ACC112 (cell line): ENCODE measurements at regions not wholly inside any gene's neighbourhood (a gene's known extent, or its start where the extent isn't known, plus 50 kb on each side); places are given as distances from the start of the nearest gene placed in this dataset.

Experiments
- H2AFZ ChIP-seq: fragments of 200-600 bp; sonication (generic); one replicate; pipeline ENCODE4 v1.6.0; 2017; ENCODE audit warnings: antibody characterized with exemption, low read length; ENCODE audit not compliant: unreplicated experiment
- H3K27ac ChIP-seq: fragments of 200-600 bp; sonication (generic); 2 replicates; pipeline ENCODE4 v1.5.1; 2014; ENCODE audit warnings: low read depth, mild to moderate bottlenecking, antibody characterized with exemption, low read length, moderate library complexity
- H3K27me3 ChIP-seq: fragments of 200-600 bp; sonication (generic); 2 replicates; pipeline ENCODE4 v1.6.1; 2014; ENCODE audit warnings: mild to moderate bottlenecking, antibody characterized with exemption, low read length, moderate library complexity, mixed read lengths; ENCODE audit not compliant: insufficient read depth
- H3K36me3 ChIP-seq: fragments of 200-600 bp; sonication (generic); 2 replicates; pipeline ENCODE4 v1.6.1; 2016; ENCODE audit warnings: mild to moderate bottlenecking, antibody characterized with exemption, low read length, moderate library complexity, mixed read lengths; ENCODE audit not compliant: insufficient read depth
- H3K4me1 ChIP-seq: fragments of 200-600 bp; sonication (generic); one replicate; pipeline ENCODE4 v1.6.1; 2016; ENCODE audit warnings: low read length, mixed read lengths; ENCODE audit not compliant: insufficient read depth, unreplicated experiment, control insufficient read depth
- H3K4me3 ChIP-seq: fragments of 200-600 bp; sonication (generic); 2 replicates; pipeline ENCODE4 v1.5.1; 2014; ENCODE audit warnings: mild to moderate bottlenecking, low read depth, low read length
- H3K79me2 ChIP-seq: fragments of 200-600 bp; sonication (generic); one replicate; pipeline ENCODE4 v1.6.0; 2016; ENCODE audit warnings: low read length; ENCODE audit not compliant: control insufficient read depth, unreplicated experiment, insufficient read depth

DNA sequence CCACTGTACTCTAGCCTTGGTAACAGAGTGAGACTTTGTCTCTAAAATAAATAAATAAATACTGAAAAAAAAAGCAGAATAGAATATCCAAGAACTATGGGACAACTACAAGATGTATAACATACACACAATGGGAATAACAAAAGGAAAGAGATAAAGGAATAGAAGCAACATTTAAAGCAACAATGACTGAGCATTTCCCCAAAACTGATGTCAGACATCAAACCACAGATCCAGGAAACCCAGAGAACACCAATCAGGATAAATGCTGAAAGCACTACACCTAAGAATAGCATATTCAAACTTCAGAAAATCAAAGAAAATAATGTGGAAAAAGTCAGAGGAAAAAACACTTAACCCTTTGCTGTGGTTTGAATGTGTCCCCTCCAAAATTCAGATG, 436.4 kb downstream of the ACTL7B start:
- Histone ChIP-seq H3K4me3 (no peak overlapping the region), H3K79me2 (no peaks in the 10 kb centered on the region), H3K36me3 (no peaks in the 10 kb centered on the region), H3K27ac (no peak overlapping the region), H3K27me3 (no peaks in the 10 kb centered on the region), H2AFZ (no peak overlapping the region), H3K4me1 (peaks cover 21% of the 10 kb centered on the region)

GRCh38 chr9:108417726-108418125, 438.1 kb downstream of the ACTL7B start:
- H3K36me3 ChIP-seq = no peaks in the 10 kb centered on the region
- H3K4me3 ChIP-seq = no peak overlapping the region
- no peaks in the 10 kb centered on the region for H3K27me3 ChIP-seq
- peaks cover 31% of the 10 kb centered on the region for H3K4me1 ChIP-seq
- H3K79me2 ChIP-seq = no peaks in the 10 kb centered on the region
- peak overlapping the region; percentile 55 for H2AFZ ChIP-seq
- H3K27ac ChIP-seq = no peak overlapping the region

DNA sequence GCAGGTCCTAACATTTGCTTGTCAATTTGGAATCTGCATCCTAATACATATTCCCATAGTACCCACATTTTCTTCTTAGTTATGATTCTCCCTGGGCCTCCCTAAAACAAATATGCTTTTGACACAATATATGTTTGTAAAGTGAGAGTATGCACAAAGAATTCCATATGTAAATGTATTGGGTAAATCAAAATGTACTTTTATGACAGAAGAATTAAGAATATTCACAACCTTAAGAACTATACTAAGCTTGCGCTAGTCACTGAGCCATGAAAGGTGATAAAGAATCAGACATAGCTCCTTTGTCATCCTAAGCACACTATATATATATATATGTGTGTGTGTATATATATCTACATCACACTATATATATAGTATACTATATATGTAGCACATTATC, 438.5 kb downstream of the ACTL7B start:
- Histone ChIP-seq H3K79me2 (no peaks in the 10 kb centered on the region), H2AFZ (no peak overlapping the region), H3K36me3 (no peaks in the 10 kb centered on the region), H3K4me1 (peaks cover 31% of the 10 kb centered on the region), H3K27me3 (no peaks in the 10 kb centered on the region), H3K27ac (no peak overlapping the region), H3K4me3 (no peak overlapping the region)

DNA sequence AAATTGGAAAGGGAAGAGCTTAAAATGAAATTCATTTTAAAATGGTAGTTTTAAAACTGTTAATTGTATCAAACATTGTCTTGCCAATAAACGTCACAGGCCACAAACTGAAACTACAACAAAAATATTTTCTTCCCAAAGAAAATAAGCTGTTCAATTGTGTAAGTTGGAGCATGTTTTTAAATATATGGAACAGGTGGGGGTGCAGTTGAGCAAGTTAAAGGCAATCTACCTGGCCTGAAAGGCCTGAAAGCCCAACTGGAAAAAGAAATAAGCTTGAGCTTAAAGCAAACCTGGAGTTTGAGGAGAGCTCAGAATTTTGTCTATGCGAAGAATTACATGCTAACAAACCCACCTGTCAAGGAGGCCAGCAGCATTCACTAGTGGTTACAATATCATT, 439.5 kb downstream of the ACTL7B start:
- Histone ChIP-seq H3K36me3 (no peaks in the 10 kb centered on the region), H3K4me1 (peaks cover 31% of the 10 kb centered on the region), H2AFZ (peak overlapping the region; percentile 82), H3K79me2 (no peaks in the 10 kb centered on the region), H3K27me3 (no peaks in the 10 kb centered on the region), H3K27ac (no peak overlapping the region), H3K4me3 (no peak overlapping the region)

DNA sequence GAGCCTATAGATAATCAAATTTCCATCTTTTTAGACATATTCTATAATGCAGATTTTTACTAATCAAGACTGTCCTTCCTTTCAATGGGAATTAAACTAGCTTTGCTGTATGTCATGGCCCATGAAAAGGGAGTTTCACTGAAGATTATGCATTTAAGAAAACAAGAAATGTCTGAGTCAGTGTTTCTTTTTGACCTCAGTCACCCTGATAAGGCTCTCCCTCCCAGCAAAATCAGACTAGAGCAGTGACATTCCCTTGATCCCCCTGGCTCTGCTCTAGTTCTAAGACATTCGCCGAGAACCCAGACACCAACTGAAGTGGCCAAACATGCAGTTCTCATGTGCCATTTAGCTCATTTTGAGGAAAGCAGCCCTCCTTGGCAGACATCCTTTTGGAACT, 442.0 kb downstream of the ACTL7B start:
- H3K4me3 ChIP-seq = no peak overlapping the region
- H3K36me3 ChIP-seq = no peaks in the 10 kb centered on the region
- H3K4me1 ChIP-seq = peaks cover 31% of the 10 kb centered on the region
- no peaks in the 10 kb centered on the region for H3K79me2 ChIP-seq
- no peak overlapping the region for H3K27ac ChIP-seq
- H3K27me3 ChIP-seq = no peaks in the 10 kb centered on the region
- peak overlapping the region; percentile 43 for H2AFZ ChIP-seq

GRCh38 chr9:108412755-108413154, 443.0 kb downstream of the ACTL7B start:
- Histone ChIP-seq H3K27me3 (no peaks in the 10 kb centered on the region), H3K4me3 (no peak overlapping the region)

GRCh38 chr9:108411632-108412031, 444.2 kb downstream of the ACTL7B start:
- no peaks in the 10 kb centered on the region for H3K27me3 ChIP-seq
- no peak overlapping the region for H3K27ac ChIP-seq
- H2AFZ ChIP-seq = no peak overlapping the region

More at GRCh38 chr9:108412755-108413154, 443.0 kb downstream of the ACTL7B start:
- no peaks in the 10 kb centered on the region for H3K36me3 ChIP-seq
- H2AFZ ChIP-seq = no peak overlapping the region
- no peak overlapping the region for H3K27ac ChIP-seq
- H3K79me2 ChIP-seq = no peaks in the 10 kb centered on the region
- H3K4me1 ChIP-seq = peaks cover 24% of the 10 kb centered on the region

DNA sequence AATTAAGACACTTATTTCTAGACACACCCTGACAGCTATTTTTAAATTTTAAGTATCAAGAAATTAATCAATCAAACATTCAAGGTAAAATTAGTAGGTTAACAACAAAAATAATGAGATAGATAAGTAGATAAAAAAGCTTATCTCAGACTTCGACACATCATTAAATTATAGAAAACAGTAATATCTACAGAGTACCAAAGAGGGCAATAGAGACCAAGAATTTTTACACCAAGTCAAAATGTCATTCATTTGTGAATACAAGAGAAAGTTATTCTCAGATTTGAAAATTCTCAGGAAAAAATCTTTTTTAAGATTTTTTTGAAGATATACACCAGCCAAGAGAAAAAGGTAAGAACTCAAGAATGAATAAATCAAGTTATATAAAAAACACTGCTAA, 445.6 kb downstream of the ACTL7B start:
- no peaks in the 10 kb centered on the region for H3K27me3 ChIP-seq
- H3K79me2 ChIP-seq = no peaks in the 10 kb centered on the region
- H3K4me1 ChIP-seq = peaks cover 10% of the 10 kb centered on the region
- no peak overlapping the region for H2AFZ ChIP-seq
- H3K27ac ChIP-seq = no peak overlapping the region
- H3K36me3 ChIP-seq = no peaks in the 10 kb centered on the region
- no peak overlapping the region for H3K4me3 ChIP-seq

More at GRCh38 chr9:108411632-108412031, 444.2 kb downstream of the ACTL7B start:
- Histone ChIP-seq H3K4me3 (no peak overlapping the region), H3K36me3 (no peaks in the 10 kb centered on the region), H3K79me2 (no peaks in the 10 kb centered on the region), H3K4me1 (peaks cover 20% of the 10 kb centered on the region)

GRCh38 chr9:108400297-108400696, 455.5 kb downstream of the ACTL7B start:
- Histone ChIP-seq H3K79me2 (no peaks in the 10 kb centered on the region), H3K4me1 (no peaks in the 10 kb centered on the region), H3K36me3 (no peaks in the 10 kb centered on the region), H2AFZ (no peak overlapping the region), H3K4me3 (no peak overlapping the region), H3K27ac (no peak overlapping the region), H3K27me3 (no peaks in the 10 kb centered on the region)

DNA sequence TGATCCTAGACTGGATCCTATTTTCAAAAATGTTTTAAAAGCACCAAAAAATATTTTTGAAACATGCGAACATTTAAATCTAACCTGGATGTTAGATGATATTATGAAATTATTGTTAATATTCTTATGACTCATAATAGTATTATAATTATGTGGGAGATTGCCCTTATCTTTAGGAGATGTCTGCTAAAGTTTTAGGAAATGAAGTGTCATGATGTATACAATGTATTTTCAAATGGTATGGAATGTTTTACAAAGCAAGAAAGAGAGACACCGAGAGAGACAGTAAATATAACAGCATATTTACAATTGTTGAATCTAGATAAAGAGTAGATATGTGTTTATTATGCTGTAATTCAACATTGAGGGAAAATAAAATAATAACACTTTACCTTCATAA, 455.9 kb downstream of the ACTL7B start:
- H3K27me3 ChIP-seq = no peaks in the 10 kb centered on the region
- H3K36me3 ChIP-seq = no peaks in the 10 kb centered on the region
- no peak overlapping the region for H2AFZ ChIP-seq
- no peak overlapping the region for H3K4me3 ChIP-seq
- no peaks in the 10 kb centered on the region for H3K4me1 ChIP-seq
- no peaks in the 10 kb centered on the region for H3K79me2 ChIP-seq
- H3K27ac ChIP-seq = no peak overlapping the region

- Histone ChIP-seq H3K4me1 (no peaks in the 10 kb centered on the region), H3K36me3 (no peaks in the 10 kb centered on the region), H3K27ac (no peak overlapping the region), H2AFZ (no peak overlapping the region), H3K27me3 (no peaks in the 10 kb centered on the region), H3K4me3 (no peak overlapping the region), H3K79me2 (no peaks in the 10 kb centered on the region)
Observed at GRCh38 chr9:108397286-108397685, 458.5 kb downstream of the ACTL7B start.
